ENCODE measurements at regions not wholly inside any gene's neighbourhood (a gene's known extent, or its start where the extent isn't known, plus 50 kb on each side); places are given as distances from the start of the nearest gene placed in this dataset.
A peak's percentile ranks its signal among the peaks of the same experiment; 100 is the strongest.

- no peak overlapping the region for H3K4me3 Mint-ChIP-seq (ENCODE audit: unreplicated experiment)
- H3K27me3 Mint-ChIP-seq (ENCODE audit: low read depth), result no peaks in the 10 kb centered on the region
- peak overlapping the region; percentile 12 for H3K27ac Mint-ChIP-seq (ENCODE audit: unreplicated experiment)
- H3K9me3 Mint-ChIP-seq (ENCODE audit: low read depth), result peaks cover 2% of the 10 kb centered on the region
- H3K36me3 Mint-ChIP-seq (ENCODE audit: low read depth), result no peaks in the 10 kb centered on the region
- peaks cover 63% of the 10 kb centered on the region for H3K4me1 Mint-ChIP-seq (ENCODE audit: low read depth)
- TF ChIP-seq, protein P1, sequence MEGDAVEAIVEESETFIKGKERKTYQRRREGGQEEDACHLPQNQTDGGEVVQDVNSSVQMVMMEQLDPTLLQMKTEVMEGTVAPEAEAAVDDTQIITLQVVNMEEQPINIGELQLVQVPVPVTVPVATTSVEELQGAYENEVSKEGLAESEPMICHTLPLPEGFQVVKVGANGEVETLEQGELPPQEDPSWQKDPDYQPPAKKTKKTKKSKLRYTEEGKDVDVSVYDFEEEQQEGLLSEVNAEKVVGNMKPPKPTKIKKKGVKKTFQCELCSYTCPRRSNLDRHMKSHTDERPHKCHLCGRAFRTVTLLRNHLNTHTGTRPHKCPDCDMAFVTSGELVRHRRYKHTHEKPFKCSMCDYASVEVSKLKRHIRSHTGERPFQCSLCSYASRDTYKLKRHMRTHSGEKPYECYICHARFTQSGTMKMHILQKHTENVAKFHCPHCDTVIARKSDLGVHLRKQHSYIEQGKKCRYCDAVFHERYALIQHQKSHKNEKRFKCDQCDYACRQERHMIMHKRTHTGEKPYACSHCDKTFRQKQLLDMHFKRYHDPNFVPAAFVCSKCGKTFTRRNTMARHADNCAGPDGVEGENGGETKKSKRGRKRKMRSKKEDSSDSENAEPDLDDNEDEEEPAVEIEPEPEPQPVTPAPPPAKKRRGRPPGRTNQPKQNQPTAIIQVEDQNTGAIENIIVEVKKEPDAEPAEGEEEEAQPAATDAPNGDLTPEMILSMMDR (IDR thresholded peaks at IDR 0.05), result no peak
- peak; percentile 34 for DNase-seq (ENCODE audit: low spot score)
Observed at GRCh38 chr12:116384175-116384574, 106.7 kb upstream of the MED13L start.

GRCh38 chr12:116384691-116385485 lies 107.4 kb upstream of the MED13L start:
- DNase-seq (ENCODE audit: low spot score), result peak; percentile 36
- H3K4me1 Mint-ChIP-seq (ENCODE audit: low read depth), result peaks cover 69% of the 10 kb centered on the region

DNA sequence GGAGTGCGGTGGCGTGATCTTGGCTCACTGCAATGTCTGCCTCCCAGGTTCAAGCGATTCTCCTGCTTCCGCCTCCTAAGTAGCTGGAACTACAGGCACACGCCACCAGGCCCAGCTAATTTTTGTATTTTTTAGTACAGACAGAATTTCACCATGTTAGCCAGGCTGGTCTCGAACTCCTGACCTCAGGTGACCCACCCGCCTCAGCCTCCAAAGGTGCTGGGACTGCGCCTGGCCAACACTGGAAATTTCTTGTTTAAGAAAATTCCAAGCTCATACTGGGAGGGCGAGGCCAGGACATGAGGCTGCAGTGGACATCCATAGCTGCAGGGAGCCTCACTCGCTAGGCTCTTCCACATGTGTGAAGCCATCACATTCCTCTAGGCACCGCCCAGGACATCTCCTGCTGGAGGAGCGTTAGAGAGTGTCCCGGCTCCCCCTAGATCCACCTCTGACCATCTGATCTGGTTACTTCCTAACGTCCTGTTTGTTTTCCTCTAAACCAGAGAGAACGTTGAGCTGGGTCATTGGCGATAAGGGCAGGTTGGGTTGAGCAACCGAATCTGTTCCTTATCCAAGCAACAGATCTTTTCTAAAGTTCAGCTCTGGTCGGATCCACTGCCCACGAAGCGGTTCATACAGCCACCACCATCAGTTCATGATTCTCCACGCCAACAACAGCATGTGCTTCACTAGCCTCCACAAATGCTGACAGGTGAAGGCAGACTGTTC lies 108.2 kb upstream of the MED13L start:
- Mint-ChIP-seq H3K36me3 (ENCODE audit: low read depth) (no peaks in the 10 kb centered on the region), H3K4me3 (ENCODE audit: unreplicated experiment) (no peak overlapping the region), H3K4me1 (ENCODE audit: low read depth) (peaks cover 71% of the 10 kb centered on the region), H3K27ac (ENCODE audit: unreplicated experiment) (no peak overlapping the region), H3K27me3 (ENCODE audit: low read depth) (no peaks in the 10 kb centered on the region), H3K9me3 (ENCODE audit: low read depth) (peaks cover 5% of the 10 kb centered on the region)
- DNase-seq (ENCODE audit: low spot score), result peak; percentile 38
- TF ChIP-seq, protein P1 (IDR thresholded peaks at IDR 0.05), result no peak

More at GRCh38 chr12:116384691-116385485, 107.4 kb upstream of the MED13L start:
- Mint-ChIP-seq H3K27me3 (ENCODE audit: low read depth) (no peaks in the 10 kb centered on the region), H3K4me3 (ENCODE audit: unreplicated experiment) (no peak overlapping the region), H3K27ac (ENCODE audit: unreplicated experiment) (no peak overlapping the region), H3K9me3 (ENCODE audit: low read depth) (peaks cover 2% of the 10 kb centered on the region), H3K36me3 (ENCODE audit: low read depth) (no peaks in the 10 kb centered on the region)
- TF ChIP-seq, protein P1 (IDR thresholded peaks at IDR 0.05), result no peak

GRCh38 chr12:116389326-116389725 lies 111.8 kb upstream of the MED13L start:
- peaks cover 63% of the 10 kb centered on the region for H3K4me1 Mint-ChIP-seq (ENCODE audit: low read depth)
- H3K36me3 Mint-ChIP-seq (ENCODE audit: low read depth), result no peaks in the 10 kb centered on the region
- H3K9me3 Mint-ChIP-seq (ENCODE audit: low read depth), result peaks cover 6% of the 10 kb centered on the region
- TF ChIP-seq, protein P1 (IDR thresholded peaks at IDR 0.05), result no peak
- H3K27me3 Mint-ChIP-seq (ENCODE audit: low read depth), result no peaks in the 10 kb centered on the region
- DNase-seq (ENCODE audit: low spot score), result peak; percentile 72
- peak overlapping the region; percentile 93 for H3K27ac Mint-ChIP-seq (ENCODE audit: unreplicated experiment)
- H3K4me3 Mint-ChIP-seq (ENCODE audit: unreplicated experiment), result no peak overlapping the region

- TF ChIP-seq, protein P1 (IDR thresholded peaks at IDR 0.05), result peak; percentile 17
- H3K27me3 Mint-ChIP-seq (ENCODE audit: low read depth), result no peaks in the 10 kb centered on the region
- H3K4me1 Mint-ChIP-seq (ENCODE audit: low read depth), result peaks cover 61% of the 10 kb centered on the region
- H3K27ac Mint-ChIP-seq (ENCODE audit: unreplicated experiment), result peak overlapping the region; percentile 93
- no peaks in the 10 kb centered on the region for H3K36me3 Mint-ChIP-seq (ENCODE audit: low read depth)
- H3K9me3 Mint-ChIP-seq (ENCODE audit: low read depth), result peaks cover 6% of the 10 kb centered on the region
- no peak overlapping the region for H3K4me3 Mint-ChIP-seq (ENCODE audit: unreplicated experiment)
- no peak for DNase-seq (ENCODE audit: low spot score)
Observed at GRCh38 chr12:116389990-116390389, 112.5 kb upstream of the MED13L start.

All from chondrocyte (in vitro differentiated cells).